Ovary (tissue), 7 donors: ENCODE measurements at regions not wholly inside any gene's neighbourhood (a gene's known extent, or its start where the extent isn't known, plus 50 kb on each side); places are given as distances from the start of the nearest gene placed in this dataset.

Experiments used
- DNase-seq, 5 donors: peaks; one replicate each; pipeline ENCODE4 v3.0.0-alpha.2; 2019 to 2020
- H3K27ac ChIP-seq, 2 donors: fragments of 200-600 bp; one replicate each; pipeline versions ENCODE4 v1.5.1 to v1.8.0; 2019 to 2022
- H3K27me3 ChIP-seq: fragments of 200-600 bp; one replicate; pipeline ENCODE4 v1.8.0; 2022
- H3K36me3 ChIP-seq: fragments of 200-600 bp; sonication (generic); one replicate; pipeline ENCODE4 v1.5.1; 2019
- H3K4me1 ChIP-seq: one replicate; pipeline ENCODE4 v1.8.1; 2013; ENCODE audit warnings: mild to moderate bottlenecking, moderate library complexity; ENCODE audit not compliant: insufficient read depth
- H3K4me3 ChIP-seq: fragments of 200-600 bp; sonication (generic); one replicate; pipeline ENCODE4 v1.5.1; 2017
- H3K9me3 ChIP-seq, 2 donors: fragments of 200-600 bp in 1 of 2; sonication (generic) in 1 of 2; one replicate each; pipeline versions ENCODE4 v1.5.1 to v1.8.1; 2013 to 2019; ENCODE audit warnings: mild to moderate bottlenecking in 1 of 2, moderate library complexity in 1 of 2
- EP300 ChIP-seq: sonication (generic); formaldehyde crosslinking; IDR thresholded peaks from one replicate; pipeline ENCODE4 v1.6.1; 2017; ENCODE audit warnings: antibody characterized with exemption
- POLR2A ChIP-seq: fragments of 450-650 bp; IDR thresholded peaks from one replicate; pipeline ENCODE4 v1.6.1; 2017; ENCODE audit warnings: antibody characterized with exemption, mild to moderate bottlenecking, moderate library complexity
- WGBS, 3 donors: extraction: QIAGEN DNeasy Blood & Tissue Kit in 1 of 3; methylation state at CpG; one replicate each; pipeline versions ENCODE4 v1.1.5 to v1.1.7; 2013 to 2017; 5-methylcytosine and 5-hydroxymethylcytosine counted together
- intact Hi-C, 4 donors: fragments of 100-400 bp; cut with DNase I; formaldehyde crosslinking; loops; one replicate each; pipeline versions ENCODE4 v1.11.0 to v1.15.1; 2022 to 2023
- TF ChIP-seq, protein P1 (sequence below), 3 donors: fragments of 450-650 bp in 2 of 3; fragments of 200-600 bp in 1 of 3; IDR thresholded peaks; one replicate each; pipeline versions ENCODE4 v1.5.1 to v1.8.0; 2016 to 2022; ENCODE audit warnings: antibody characterized with exemption in 3 of 3, mild to moderate bottlenecking in 1 of 3
- donor health status: DM: no; HTN: no; CAD: no; lungs with moderate emphysema.
- donor health status: DM: no; HTN: no; CAD: no.
- donor health status: Bipolar disorder and iron deficiency.
- donor health status: DM: no; HTN: no; CAD: no.
- donor health status: DM: yes; HTN: yes; CAD: no.

DNA sequence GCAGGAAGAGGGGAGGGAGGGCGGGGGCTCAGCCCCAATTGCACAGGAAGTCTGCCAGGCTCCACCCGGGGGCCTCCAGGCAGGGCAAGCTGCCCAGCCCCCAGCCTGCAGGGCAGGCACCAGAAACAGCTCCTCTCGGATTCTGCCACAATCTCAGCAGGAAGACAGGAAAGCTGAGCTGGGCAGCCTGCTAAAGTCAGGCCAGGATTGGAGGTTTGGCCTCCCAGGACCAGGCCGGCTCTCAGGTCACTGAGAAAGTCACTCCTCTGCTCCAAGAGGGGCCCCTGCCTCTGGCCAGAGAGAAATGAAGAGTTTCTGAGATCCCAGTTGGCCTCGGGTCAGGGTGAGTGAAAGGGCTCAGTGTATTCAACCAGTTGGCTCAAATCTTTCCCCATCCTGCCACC, 54.6 kb upstream of the STXBP1 start:
- DNase-seq: peak in 3 of 5 donors; percentile 59 to 69 (median 64)
- Histone ChIP-seq H3K9me3 (no peaks in the 10 kb centered on the region), H3K27me3 (no peaks in the 10 kb centered on the region), H3K4me1 (peaks cover 42% of the 10 kb centered on the region), H3K36me3 (no peaks in the 10 kb centered on the region), H3K27ac (peak overlapping the region; percentile 47 to 81), H3K4me3 (no peak overlapping the region)
- WGBS, 3 donors: 9 to 11% (median 11%) methylated on average over 3 to 5 of the region's 5 CpGs
- TF ChIP-seq POLR2A: no peak
- TF ChIP-seq EP300: no peak
- TF ChIP-seq, protein P1, sequence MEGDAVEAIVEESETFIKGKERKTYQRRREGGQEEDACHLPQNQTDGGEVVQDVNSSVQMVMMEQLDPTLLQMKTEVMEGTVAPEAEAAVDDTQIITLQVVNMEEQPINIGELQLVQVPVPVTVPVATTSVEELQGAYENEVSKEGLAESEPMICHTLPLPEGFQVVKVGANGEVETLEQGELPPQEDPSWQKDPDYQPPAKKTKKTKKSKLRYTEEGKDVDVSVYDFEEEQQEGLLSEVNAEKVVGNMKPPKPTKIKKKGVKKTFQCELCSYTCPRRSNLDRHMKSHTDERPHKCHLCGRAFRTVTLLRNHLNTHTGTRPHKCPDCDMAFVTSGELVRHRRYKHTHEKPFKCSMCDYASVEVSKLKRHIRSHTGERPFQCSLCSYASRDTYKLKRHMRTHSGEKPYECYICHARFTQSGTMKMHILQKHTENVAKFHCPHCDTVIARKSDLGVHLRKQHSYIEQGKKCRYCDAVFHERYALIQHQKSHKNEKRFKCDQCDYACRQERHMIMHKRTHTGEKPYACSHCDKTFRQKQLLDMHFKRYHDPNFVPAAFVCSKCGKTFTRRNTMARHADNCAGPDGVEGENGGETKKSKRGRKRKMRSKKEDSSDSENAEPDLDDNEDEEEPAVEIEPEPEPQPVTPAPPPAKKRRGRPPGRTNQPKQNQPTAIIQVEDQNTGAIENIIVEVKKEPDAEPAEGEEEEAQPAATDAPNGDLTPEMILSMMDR (IDR thresholded peaks at IDR 0.05): no peak
- intact Hi-C loops: no loop called here

- WGBS, 3 donors: 16 to 30% (median 23%) methylated on average over 11 of the region's 11 CpGs
- H3K36me3 ChIP-seq: no peaks in the 10 kb centered on the region
- intact Hi-C loops: no loop called here
- H3K4me3 ChIP-seq: no peak overlapping the region
- H3K27me3 ChIP-seq: no peaks in the 10 kb centered on the region
- peak in 1 of 5 donors; percentile 63 for DNase-seq
- TF ChIP-seq POLR2A (no peak), EP300 (no peak)
- TF ChIP-seq, protein P1 (IDR thresholded peaks at IDR 0.05): no peak
- peaks cover 47% of the 10 kb centered on the region for H3K4me1 ChIP-seq
- no peaks in the 10 kb centered on the region for H3K9me3 ChIP-seq
- peak overlapping the region; percentile 47 to 81 for H3K27ac ChIP-seq
Observed at GRCh38 chr9:127557998-127558546, 54.0 kb upstream of the STXBP1 start.

GRCh38 chr9:127558581-127559246, 53.4 kb upstream of the STXBP1 start:
- Histone ChIP-seq H3K4me3 (no peak overlapping the region), H3K4me1 (peaks cover 51% of the 10 kb centered on the region)
- WGBS, 3 donors: 64 to 66% (median 66%) methylated on average over 9 of the region's 9 CpGs

DNA sequence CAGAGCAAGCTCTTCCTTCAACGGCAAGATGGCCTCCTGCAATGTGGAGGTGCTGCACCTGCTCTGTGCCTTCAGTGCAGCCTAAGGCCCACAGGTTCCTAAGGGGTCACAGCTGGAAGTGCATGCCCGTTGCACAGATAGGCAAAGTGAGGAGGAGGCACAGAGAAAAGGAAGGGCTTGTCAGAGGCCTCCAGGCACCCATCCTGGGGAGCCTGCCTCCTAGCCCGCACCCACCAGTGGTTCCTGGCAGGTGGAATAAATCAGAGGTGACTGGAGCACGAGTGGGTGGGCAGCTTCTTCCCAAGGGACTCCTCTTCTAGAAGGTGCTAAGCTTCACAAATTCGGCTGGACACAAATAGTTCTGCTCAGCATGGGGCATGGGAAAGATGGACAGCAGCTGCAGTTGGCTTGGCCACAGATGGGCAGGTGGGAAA, 52.8 kb upstream of the STXBP1 start:
- H3K27ac ChIP-seq: peak overlapping the region in 1 of 2 donors; percentile 81

More at GRCh38 chr9:127558581-127559246, 53.4 kb upstream of the STXBP1 start:
- H3K27me3 ChIP-seq: no peaks in the 10 kb centered on the region
- peak overlapping the region; percentile 47 to 81 for H3K27ac ChIP-seq
- DNase-seq: no peak
- TF ChIP-seq, protein P1 (IDR thresholded peaks at IDR 0.05): no peak
- TF ChIP-seq POLR2A: no peak
- intact Hi-C loops: no loop called here
- H3K36me3 ChIP-seq: no peaks in the 10 kb centered on the region
- H3K9me3 ChIP-seq: no peaks in the 10 kb centered on the region

More for the DNA sequence above, 52.8 kb upstream of the STXBP1 start:
- no peaks in the 10 kb centered on the region for H3K9me3 ChIP-seq
- peaks cover 47% of the 10 kb centered on the region for H3K4me1 ChIP-seq
- H3K4me3 ChIP-seq: no peak overlapping the region
- H3K27me3 ChIP-seq: no peaks in the 10 kb centered on the region
- H3K36me3 ChIP-seq: no peaks in the 10 kb centered on the region
- TF ChIP-seq EP300 (no peak), POLR2A (no peak)
- TF ChIP-seq, protein P1 (IDR thresholded peaks at IDR 0.05): no peak
- intact Hi-C loops: no loop called here
- no peak for DNase-seq
- 59 to 72% (median 61%) methylated on average over 5 of the region's 5 CpGs for WGBS, 3 donors
